Natural killer cell (primary cell): ENCODE measurements at regions not wholly inside any gene's neighbourhood (a gene's known extent, or its start where the extent isn't known, plus 50 kb on each side); places are given as distances from the start of the nearest gene placed in this dataset.
"Not testable (repeated sequence)": the region's sequence is repeated elsewhere in the genome, so short reads cannot be mapped to it uniquely, and the experiment has no call there.

Experiments
- ATAC-seq, 3 donors: fragments of 150-1000 bp in 2 of 3; fragments of 200-7000 bp in 1 of 3; cut with Tn5 transposase; 1 replicate in 1 of 3; 2 replicates in 2 of 3; pipeline ENCODE4 v1.10.0; 2021; ENCODE audit warnings: mild to moderate bottlenecking in 2 of 3, moderate library complexity in 2 of 3
- DNase-seq, 2 donors: peaks; one replicate each; pipeline versions ENCODE4 v3.0.0 to v3.0.0-alpha.2; 2013 to 2021; ENCODE audit warnings: mixed read lengths in 1 of 2
- H3K27ac ChIP-seq: one replicate; pipeline ENCODE4 v1.5.1; 2013; ENCODE audit warnings: mild to moderate bottlenecking, low read length
- H3K27me3 ChIP-seq: one replicate; pipeline ENCODE4 v1.6.1; 2013; ENCODE audit warnings: low read length; ENCODE audit not compliant: control insufficient read depth, insufficient read depth
- H3K36me3 ChIP-seq: one replicate; pipeline ENCODE4 v1.6.1; 2013; ENCODE audit warnings: low read length; ENCODE audit not compliant: control insufficient read depth, insufficient read depth
- H3K4me1 ChIP-seq: one replicate; pipeline ENCODE4 v1.6.1; 2013; ENCODE audit warnings: low read length; ENCODE audit not compliant: control insufficient read depth, insufficient read depth
- H3K4me3 ChIP-seq: one replicate; pipeline ENCODE4 v1.5.1; 2013; ENCODE audit warnings: low read length
- H3K9me3 ChIP-seq: one replicate; pipeline ENCODE4 v1.6.1; 2013; ENCODE audit warnings: low read length; ENCODE audit not compliant: control insufficient read depth, insufficient read depth
- H3K27ac Mint-ChIP-seq, 2 donors: one replicate each; pipeline ENCODE4 v1.8.0; 2022; ENCODE audit warnings: mild to moderate bottlenecking in 2 of 2, mixed read lengths in 2 of 2, moderate library complexity in 1 of 2
- H3K27me3 Mint-ChIP-seq, 2 donors: one replicate each; pipeline ENCODE4 v1.8.0; 2022; ENCODE audit warnings: low read depth in 2 of 2, mixed read lengths in 2 of 2
- H3K36me3 Mint-ChIP-seq: one replicate; pipeline ENCODE4 v1.8.0; 2022; ENCODE audit warnings: mixed read lengths
- H3K4me1 Mint-ChIP-seq, 2 donors: one replicate each; pipeline ENCODE4 v1.8.0; 2022; ENCODE audit warnings: mixed read lengths in 2 of 2
- H3K4me3 Mint-ChIP-seq: one replicate; pipeline ENCODE4 v1.8.0; 2022; ENCODE audit warnings: mild to moderate bottlenecking, moderate library complexity, mixed read lengths
- H3K9me3 Mint-ChIP-seq, 2 donors: one replicate each; pipeline ENCODE4 v1.8.0; 2022; ENCODE audit warnings: mixed read lengths in 2 of 2
- CTCF ChIP-seq: fragments of 200-600 bp; IDR thresholded peaks from one replicate; pipeline ENCODE4 v1.8.0; 2022; ENCODE audit warnings: antibody characterized with exemption
- WGBS: methylation state at CpG from one replicate; pipeline ENCODE4 v1.1.7; 2013; ENCODE audit warnings: missing lambda C conversion rate; ENCODE audit not compliant: insufficient coverage; 5-methylcytosine and 5-hydroxymethylcytosine counted together
- intact Hi-C: fragments of 100-400 bp; cut with micrococcal nuclease; formaldehyde crosslinking; loops from one replicate; pipeline ENCODE4 v1.14.2; 2022

- WGBS = 86% methylated on average over 10 of the region's 13 CpGs
- no peaks in the 10 kb centered on the region for H3K27me3 Mint-ChIP-seq
These were observed 236.4 kb upstream of the SGCG start for GRCh38 chr13:22944378-22944777.

GRCh38 chr13:22945321-22946226 is 235.2 kb upstream of the SGCG start:
- Mint-ChIP-seq H3K27me3 (no peaks in the 10 kb centered on the region), H3K36me3 (no peaks in the 10 kb centered on the region), H3K4me1 (no peaks in the 10 kb centered on the region), H3K27ac (no peak overlapping the region), H3K9me3 (peaks cover 3 to 8% of the 10 kb centered on the region in 2 donors), H3K4me3 (no peak overlapping the region)
- Histone ChIP-seq H3K36me3 (no peaks in the 10 kb centered on the region), H3K4me1 (no peaks in the 10 kb centered on the region), H3K27me3 (no peaks in the 10 kb centered on the region), H3K27ac (no peak overlapping the region), H3K4me3 (no peak overlapping the region), H3K9me3 (no peaks in the 10 kb centered on the region)
- WGBS = 75% methylated on average over 6 of the region's 9 CpGs
- intact Hi-C loops = no loop called here
- no peak for TF ChIP-seq CTCF
- no peak for DNase-seq
- no peak for ATAC-seq

More at GRCh38 chr13:22944378-22944777, 236.4 kb upstream of the SGCG start:
- Mint-ChIP-seq H3K36me3 (no peaks in the 10 kb centered on the region), H3K4me3 (no peak overlapping the region), H3K9me3 (peaks cover 0 to 3% of the 10 kb centered on the region in 2 donors), H3K4me1 (no peaks in the 10 kb centered on the region), H3K27ac (no peak overlapping the region)
- Histone ChIP-seq H3K36me3 (no peaks in the 10 kb centered on the region), H3K27ac (no peak overlapping the region), H3K4me3 (no peak overlapping the region), H3K27me3 (no peaks in the 10 kb centered on the region), H3K9me3 (no peaks in the 10 kb centered on the region), H3K4me1 (no peaks in the 10 kb centered on the region)
- TF ChIP-seq CTCF = no peak
- intact Hi-C loops = no loop called here
- DNase-seq (no peak), ATAC-seq (no peak)

GRCh38 chr13:22948421-22948820 is 232.4 kb upstream of the SGCG start:
- no peak overlapping the region for H3K4me3 Mint-ChIP-seq
- intact Hi-C loops = no loop called here

GRCh38 chr13:22952018-22952417 is 228.8 kb upstream of the SGCG start:
- peaks cover 3 to 13% of the 10 kb centered on the region in 2 donors for H3K9me3 Mint-ChIP-seq
- H3K4me1 ChIP-seq, H3K4me1 Mint-ChIP-seq, ATAC-seq, H3K27me3 ChIP-seq, H3K36me3 ChIP-seq, DNase-seq, H3K4me3 Mint-ChIP-seq, H3K36me3 Mint-ChIP-seq, H3K27me3 Mint-ChIP-seq, H3K4me3 ChIP-seq, H3K9me3 ChIP-seq, intact Hi-C loops, H3K27ac Mint-ChIP-seq, H3K27ac ChIP-seq: not testable (repeated sequence)

More at GRCh38 chr13:22948421-22948820, 232.4 kb upstream of the SGCG start:
- peaks cover 3 to 16% of the 10 kb centered on the region in 2 donors for H3K9me3 Mint-ChIP-seq
- Histone ChIP-seq H3K36me3 (no peaks in the 10 kb centered on the region), H3K4me3 (no peak overlapping the region), H3K4me1 (no peaks in the 10 kb centered on the region), H3K9me3 (no peaks in the 10 kb centered on the region), H3K27ac (no peak overlapping the region), H3K27me3 (no peaks in the 10 kb centered on the region)
- no peaks in the 10 kb centered on the region for H3K36me3 Mint-ChIP-seq
- TF ChIP-seq CTCF = no peak
- DNase-seq (no peak), ATAC-seq (no peak)
- 88% methylated on average over 13 of the region's 13 CpGs for WGBS
- H3K27ac Mint-ChIP-seq = no peak overlapping the region
- no peaks in the 10 kb centered on the region for H3K27me3 Mint-ChIP-seq
- no peaks in the 10 kb centered on the region for H3K4me1 Mint-ChIP-seq

- H3K9me3 ChIP-seq, H3K27ac Mint-ChIP-seq, H3K4me3 Mint-ChIP-seq, H3K27me3 ChIP-seq, DNase-seq, ATAC-seq, H3K36me3 Mint-ChIP-seq, H3K36me3 ChIP-seq, H3K27ac ChIP-seq, H3K4me1 Mint-ChIP-seq, H3K4me3 ChIP-seq, H3K4me1 ChIP-seq, intact Hi-C loops, H3K27me3 Mint-ChIP-seq: not testable (repeated sequence)
- peaks cover 2 to 12% of the 10 kb centered on the region in 2 donors for H3K9me3 Mint-ChIP-seq
- no CpG with 5 or more reads among the region's 2 CpGs for WGBS
These were observed 225.6 kb upstream of the SGCG start for GRCh38 chr13:22955147-22955546.

- H3K27ac Mint-ChIP-seq, H3K27ac ChIP-seq, H3K4me1 ChIP-seq, H3K27me3 Mint-ChIP-seq, H3K4me1 Mint-ChIP-seq, H3K36me3 ChIP-seq, ATAC-seq, DNase-seq, H3K4me3 ChIP-seq, H3K9me3 Mint-ChIP-seq, H3K36me3 Mint-ChIP-seq, H3K27me3 ChIP-seq, intact Hi-C loops, H3K9me3 ChIP-seq, H3K4me3 Mint-ChIP-seq: not testable (repeated sequence)
- WGBS = 89% methylated on average over 9 of the region's 9 CpGs
These were observed 224.2 kb upstream of the SGCG start for GRCh38 chr13:22956456-22957115.
